Adrenal gland (tissue), 5 donors: ENCODE measurements at regions not wholly inside any gene's neighbourhood (a gene's known extent, or its start where the extent isn't known, plus 50 kb on each side); places are given as distances from the start of the nearest gene placed in this dataset.

Experiments used
- POLR2A ChIP-seq, 2 donors: fragments of 450-650 bp; IDR thresholded peaks; one replicate each; pipeline ENCODE4 v1.6.1; 2017; ENCODE audit warnings: antibody characterized with exemption in 2 of 2, mild to moderate bottlenecking in 2 of 2, moderate library complexity in 1 of 2
- TF ChIP-seq, protein P1 (sequence below), 6 experiments: fragments of 450-650 bp in 4 of 6; fragments of 200-600 bp in 2 of 6; sonication (generic) in 1 of 6; IDR thresholded peaks; 1 replicate in 5 of 6; 2 replicates in 1 of 6; pipeline versions ENCODE4 v1.5.1 to v1.8.0; 2016 to 2021; ENCODE audit warnings: antibody characterized with exemption in 6 of 6, mild to moderate bottlenecking in 2 of 6, moderate library complexity in 1 of 6
- donor health status: DM: no; HTN: no; CAD: no.

DNA sequence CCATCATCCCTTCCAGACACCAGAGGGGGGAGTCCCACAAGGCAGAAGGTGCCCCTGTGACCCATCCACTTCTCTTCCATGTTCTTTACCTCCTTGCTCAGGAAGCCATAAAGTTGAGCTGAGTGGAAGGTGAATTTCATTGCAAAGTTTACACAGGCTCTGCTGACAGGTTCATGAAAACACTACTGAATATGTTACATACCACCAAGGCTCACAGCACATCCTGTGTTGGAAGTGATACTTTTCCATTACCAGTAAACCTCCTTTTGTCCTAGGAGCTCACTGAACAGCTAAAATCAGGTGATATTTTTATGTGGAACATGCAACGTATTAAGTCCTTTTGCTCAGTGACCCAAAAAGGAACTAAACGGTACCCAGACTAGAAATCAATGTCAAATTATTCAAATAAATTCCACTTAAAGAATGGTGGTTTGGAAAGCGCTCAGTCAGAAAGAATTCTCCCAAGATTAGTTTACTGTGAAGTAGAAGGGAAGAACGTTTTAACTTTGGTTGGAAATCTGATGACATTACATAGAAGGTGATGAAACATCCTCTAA is 196.2 kb upstream of the NUDT4 start:
- TF ChIP-seq, protein P1, sequence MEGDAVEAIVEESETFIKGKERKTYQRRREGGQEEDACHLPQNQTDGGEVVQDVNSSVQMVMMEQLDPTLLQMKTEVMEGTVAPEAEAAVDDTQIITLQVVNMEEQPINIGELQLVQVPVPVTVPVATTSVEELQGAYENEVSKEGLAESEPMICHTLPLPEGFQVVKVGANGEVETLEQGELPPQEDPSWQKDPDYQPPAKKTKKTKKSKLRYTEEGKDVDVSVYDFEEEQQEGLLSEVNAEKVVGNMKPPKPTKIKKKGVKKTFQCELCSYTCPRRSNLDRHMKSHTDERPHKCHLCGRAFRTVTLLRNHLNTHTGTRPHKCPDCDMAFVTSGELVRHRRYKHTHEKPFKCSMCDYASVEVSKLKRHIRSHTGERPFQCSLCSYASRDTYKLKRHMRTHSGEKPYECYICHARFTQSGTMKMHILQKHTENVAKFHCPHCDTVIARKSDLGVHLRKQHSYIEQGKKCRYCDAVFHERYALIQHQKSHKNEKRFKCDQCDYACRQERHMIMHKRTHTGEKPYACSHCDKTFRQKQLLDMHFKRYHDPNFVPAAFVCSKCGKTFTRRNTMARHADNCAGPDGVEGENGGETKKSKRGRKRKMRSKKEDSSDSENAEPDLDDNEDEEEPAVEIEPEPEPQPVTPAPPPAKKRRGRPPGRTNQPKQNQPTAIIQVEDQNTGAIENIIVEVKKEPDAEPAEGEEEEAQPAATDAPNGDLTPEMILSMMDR (IDR thresholded peaks at IDR 0.05) = no peak
- TF ChIP-seq POLR2A (IDR thresholded peaks at IDR 0.05) = no peak
